H1 (cell line): ENCODE measurements at regions not wholly inside any gene's neighbourhood (a gene's known extent, or its start where the extent isn't known, plus 50 kb on each side); places are given as distances from the start of the nearest gene placed in this dataset.

Experiments used
- CTCF ChIA-PET: fragments of 300-600 bp; sonication (Branson Sonifier 250); formaldehyde crosslinking; loops from one replicate; lab custom pipeline; 2021; ENCODE audit not compliant: partially characterized antibody; lab: Charles Lee
- POLR2A ChIA-PET: fragments of 300-600 bp; sonication (Branson Sonifier 250); formaldehyde crosslinking; loops from one replicate; lab custom pipeline; 2021; ENCODE audit warnings: inconsistent platforms; ENCODE audit not compliant: partially characterized antibody; lab: Charles Lee
- DNase-seq, 2 experiments: peaks; one replicate each; pipeline versions ENCODE4 v3.0.0 to v3.0.0-alpha.2; 2010 to 2022; ENCODE audit warnings: low spot score in 2 of 2, low read depth in 1 of 2, mixed read lengths in 1 of 2
- FAIRE-seq: peaks from 2 replicates; lab custom pipeline; 2011; peaks lifted over from hg19 to GRCh38; lab: Jason Lieb, UNC
- H2AFZ ChIP-seq: 2 replicates; pipeline ENCODE4 v1.8.1; 2012; ENCODE audit warnings: low read length, inconsistent platforms
- H2AK5ac ChIP-seq: 2 replicates; pipeline ENCODE4 v1.6.1; 2013; ENCODE audit warnings: low read depth, low read length
- H2BK120ac ChIP-seq: replicated peaks from 2 replicates; pipeline ENCODE3; 2013; ENCODE audit warnings: low read depth, low read length, inconsistent platforms
- H2BK12ac ChIP-seq: 2 replicates; pipeline ENCODE4 v1.6.1; 2013; ENCODE audit warnings: low read depth, low read length
- H2BK15ac ChIP-seq: 2 replicates; pipeline ENCODE4 v1.6.1; 2013; ENCODE audit warnings: low read length
- H2BK20ac ChIP-seq: 2 replicates; pipeline ENCODE4 v1.6.1; 2013; ENCODE audit warnings: low read length
- H2BK5ac ChIP-seq: 2 replicates; pipeline ENCODE4 v1.6.1; 2013; ENCODE audit warnings: low read depth, low read length
- H3K14ac ChIP-seq: 2 replicates; pipeline ENCODE4 v1.6.1; 2013; ENCODE audit warnings: inconsistent platforms; ENCODE audit not compliant: insufficient read length
- H3K18ac ChIP-seq: 2 replicates; pipeline ENCODE4 v1.6.1; 2013; ENCODE audit warnings: low read length; ENCODE audit errors: extremely low read depth
- H3K23ac ChIP-seq: 2 replicates; pipeline ENCODE4 v1.6.1; 2013; ENCODE audit warnings: inconsistent platforms; ENCODE audit not compliant: insufficient read length
- H3K23me2 ChIP-seq: 2 replicates; pipeline ENCODE4 v1.6.1; 2013; ENCODE audit warnings: low read depth, low read length
- H3K27ac ChIP-seq: 2 replicates; pipeline ENCODE4 v1.6.1; 2011; ENCODE audit warnings: low read depth, low read length, inconsistent platforms
- H3K27me3 ChIP-seq, 4 experiments: replicated peaks in 1 of 4; 1 replicate in 1 of 4; 2 replicates in 3 of 4; pipeline versions ENCODE4 v1.6.1 to v1.8.1; 2011 to 2013; ENCODE audit warnings: low read length in 3 of 4, mild to moderate bottlenecking in 3 of 4, inconsistent platforms in 2 of 4, mixed read lengths in 2 of 4, moderate library complexity in 1 of 4; ENCODE audit not compliant: control insufficient read depth in 3 of 4, insufficient read depth in 3 of 4; ENCODE audit errors: extremely low read depth in 1 of 4
- H3K36me3 ChIP-seq, 4 experiments: 2 replicates each; pipeline versions ENCODE4 v1.6.1 to v1.8.1; 2011 to 2013; ENCODE audit warnings: mild to moderate bottlenecking in 4 of 4, low read length in 3 of 4, moderate library complexity in 2 of 4, control low read depth in 1 of 4, inconsistent platforms in 1 of 4; ENCODE audit not compliant: insufficient read depth in 4 of 4, control insufficient read depth in 2 of 4
- H3K4ac ChIP-seq: replicated peaks from 2 replicates; pipeline ENCODE3; 2013; ENCODE audit warnings: low read length, low read depth, mixed read lengths, inconsistent platforms; ENCODE audit not compliant: insufficient read length
- H3K4me1 ChIP-seq, 4 experiments: replicated peaks in 1 of 4; 1 replicate in 1 of 4; 2 replicates in 3 of 4; pipeline versions ENCODE4 v1.6.1 to v1.8.1; 2011 to 2013; ENCODE audit warnings: low read length in 3 of 4, inconsistent platforms in 2 of 4, mixed read lengths in 1 of 4; ENCODE audit not compliant: insufficient read depth in 4 of 4, control insufficient read depth in 3 of 4
- H3K4me2 ChIP-seq, 2 experiments: 2 replicates each; pipeline versions ENCODE4 v1.6.1 to v1.8.1; 2011 to 2013; ENCODE audit warnings: low read depth in 2 of 2, low read length in 2 of 2, control low read depth in 1 of 2, inconsistent platforms in 1 of 2, mild to moderate bottlenecking in 1 of 2; ENCODE audit not compliant: insufficient read depth in 1 of 2
- H3K4me3 ChIP-seq, 4 experiments: fragments of 200-600, 300-600 bp in 1 of 4; sonication (generic), shearing (Covaris generic), sonication (Bioruptor Twin) in 1 of 4; 2 replicates each; pipeline versions ENCODE4 v1.5.1 to v1.8.1; 2011 to 2016; ENCODE audit warnings: low read length in 4 of 4, low read depth in 3 of 4, control low read depth in 2 of 4, inconsistent platforms in 2 of 4, mild to moderate bottlenecking in 2 of 4, mixed read lengths in 1 of 4, moderate library complexity in 1 of 4; ENCODE audit not compliant: insufficient read depth in 2 of 4; ENCODE audit errors: extremely low read depth in 1 of 4
- H3K56ac ChIP-seq: replicated peaks from 2 replicates; pipeline ENCODE3; 2013; ENCODE audit warnings: low read depth, mild to moderate bottlenecking, mixed read lengths, low read length, inconsistent platforms; ENCODE audit not compliant: insufficient read length
- H3K79me1 ChIP-seq: 2 replicates; pipeline ENCODE4 v1.6.1; 2013; ENCODE audit warnings: low read depth, low read length, control low read depth
- H3K79me2 ChIP-seq, 2 experiments: 2 replicates each; pipeline versions ENCODE4 v1.6.1 to v1.8.1; 2012 to 2013; ENCODE audit warnings: low read length in 2 of 2, mild to moderate bottlenecking in 2 of 2, inconsistent platforms in 1 of 2; ENCODE audit not compliant: insufficient read depth in 2 of 2, control insufficient read depth in 1 of 2
- H3K9ac ChIP-seq, 4 experiments: replicated peaks in 1 of 4; 1 replicate in 1 of 4; 2 replicates in 3 of 4; pipeline versions ENCODE4 v1.6.1 to v1.8.1; 2011 to 2013; ENCODE audit warnings: low read depth in 3 of 4, low read length in 3 of 4, control low read depth in 2 of 4, mild to moderate bottlenecking in 2 of 4, moderate library complexity in 2 of 4, inconsistent platforms in 1 of 4; ENCODE audit errors: extremely low read depth in 1 of 4
- H3K9me3 ChIP-seq, 2 experiments: 2 replicates each; pipeline versions ENCODE4 v1.6.1 to v1.8.1; 2012 to 2013; ENCODE audit warnings: mild to moderate bottlenecking in 2 of 2, moderate library complexity in 2 of 2, control low read depth in 1 of 2, inconsistent platforms in 1 of 2, low read depth in 1 of 2, low read length in 1 of 2, mixed read lengths in 1 of 2; ENCODE audit not compliant: insufficient read depth in 2 of 2
- H4K20me1 ChIP-seq, 2 experiments: replicated peaks in 1 of 2; 2 replicates each; pipeline versions ENCODE3 to v1.8.1; 2011 to 2013; ENCODE audit warnings: inconsistent platforms in 2 of 2, low read length in 2 of 2, mild to moderate bottlenecking in 1 of 2; ENCODE audit not compliant: insufficient read depth in 2 of 2, control insufficient read depth in 1 of 2
- H4K5ac ChIP-seq: 2 replicates; pipeline ENCODE4 v1.6.1; 2013; ENCODE audit warnings: low read length, low read depth, mixed read lengths, inconsistent platforms; ENCODE audit not compliant: insufficient read length
- H4K8ac ChIP-seq: 2 replicates; pipeline ENCODE4 v1.8.0; 2013; ENCODE audit warnings: mild to moderate bottlenecking, moderate library complexity, low read length, inconsistent platforms; ENCODE audit not compliant: insufficient read depth; ENCODE audit errors: extremely low read depth
- H4K91ac ChIP-seq: replicated peaks from 2 replicates; pipeline ENCODE3; 2013; ENCODE audit warnings: low read length, mixed read lengths, inconsistent platforms; ENCODE audit not compliant: insufficient read length
- BRCA1 ChIP-seq: IDR thresholded peaks from 2 replicates; pipeline ENCODE4 v1.6.1; 2012; ENCODE audit warnings: low read depth, low read length, improper control_type of control experiment
- GTF2F1 ChIP-seq: IDR thresholded peaks from 2 replicates; pipeline ENCODE4 v1.6.1; 2012; ENCODE audit warnings: low read depth, low read length, improper control_type of control experiment, borderline replicate concordance
- KDM5A ChIP-seq: fragments of 200-600 bp; IDR thresholded peaks from 2 replicates; pipeline ENCODE4 v1.7.1; 2012; ENCODE audit warnings: mild to moderate bottlenecking, low read length, inconsistent platforms, mixed read lengths
- TEAD4 ChIP-seq: IDR thresholded peaks from 2 replicates; pipeline ENCODE4 v1.6.1; 2012; ENCODE audit warnings: low read depth, low read length, inconsistent platforms, mixed read lengths
- WGBS, 2 experiments: shearing (Covaris generic) in 1 of 2; methylation state at CpG; one replicate each; pipeline versions ENCODE4 v1.1.6 to v1.1.7; 2013 to 2015; ENCODE audit warnings: low lambda C conversion rate in 2 of 2, mixed read lengths in 2 of 2, inconsistent platforms in 1 of 2, low coverage in 1 of 2, missing lambda C conversion rate in 1 of 2; ENCODE audit not compliant: insufficient replicate concordance in 2 of 2, insufficient coverage in 1 of 2, insufficient read length in 1 of 2; ENCODE audit errors: extremely low coverage in 1 of 2, missing lambda C conversion rate in 1 of 2; 5-methylcytosine and 5-hydroxymethylcytosine counted together
- TF ChIP-seq, protein P1 (sequence below), 3 experiments: IDR thresholded peaks; 1 replicate in 2 of 3; 2 replicates in 1 of 3; pipeline versions ENCODE4 v1.5.1 to v1.6.1; 2011; ENCODE audit warnings: low read length in 3 of 3, mild to moderate bottlenecking in 3 of 3, inconsistent platforms in 2 of 3, low read depth in 1 of 3, moderate library complexity in 1 of 3; ENCODE audit not compliant: insufficient read depth in 1 of 3; ENCODE audit errors: control extremely low read depth in 1 of 3

DNA sequence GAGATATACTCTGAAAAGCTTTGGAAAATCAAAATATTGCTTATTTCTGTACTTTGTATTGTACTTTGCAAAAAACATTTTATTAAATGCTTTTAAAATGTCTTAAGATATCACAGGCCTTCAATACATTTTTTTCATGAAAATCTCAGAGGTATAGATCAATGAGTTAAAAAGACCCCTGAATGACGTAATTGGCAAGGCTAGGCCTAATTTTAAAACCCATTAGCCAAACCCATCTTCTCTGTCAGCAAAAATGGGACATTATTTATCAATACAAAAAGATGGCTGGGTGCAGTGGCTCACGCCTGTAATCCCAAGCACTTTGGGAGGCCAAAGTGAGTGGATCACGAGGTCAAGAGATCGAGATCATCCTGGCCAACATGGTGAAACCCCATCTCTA, 84.8 kb upstream of the PAK5 start:
- H3K18ac ChIP-seq, result no peak overlapping the region
- no peak overlapping the region for H2BK20ac ChIP-seq
- ChIA-PET POLR2A (no interaction called here), CTCF (interaction anchor here (1.2 to 6.1 kb wide), 3 partner anchors 11 to 154 kb away, joined by 3 to 40 read pairs (median 13); no protein-coding TSS in a partner anchor)
- FAIRE-seq (no peak), DNase-seq (no peak)
- no peak overlapping the region for H3K14ac ChIP-seq
- no peak overlapping the region for H3K23ac ChIP-seq
- H2BK5ac ChIP-seq, result no peak overlapping the region
- H2AFZ ChIP-seq, result no peak overlapping the region
- H3K79me1 ChIP-seq, result no peaks in the 10 kb centered on the region
- no peak overlapping the region for H3K9ac ChIP-seq
- no peaks in the 10 kb centered on the region for H3K79me2 ChIP-seq
- no peak overlapping the region for H4K8ac ChIP-seq
- no peak overlapping the region for H4K91ac ChIP-seq
- no peak overlapping the region for H3K4me3 ChIP-seq
- H3K4me1 ChIP-seq, result no peaks in the 10 kb centered on the region
- no peaks in the 10 kb centered on the region for H3K27me3 ChIP-seq
- 95% methylated on average over 4 of the region's 4 CpGs; no CpG with 5 or more reads in 1 of the 2 experiments for WGBS, 2 experiments
- H4K20me1 ChIP-seq, result no peaks in the 10 kb centered on the region
- TF ChIP-seq, protein P1, sequence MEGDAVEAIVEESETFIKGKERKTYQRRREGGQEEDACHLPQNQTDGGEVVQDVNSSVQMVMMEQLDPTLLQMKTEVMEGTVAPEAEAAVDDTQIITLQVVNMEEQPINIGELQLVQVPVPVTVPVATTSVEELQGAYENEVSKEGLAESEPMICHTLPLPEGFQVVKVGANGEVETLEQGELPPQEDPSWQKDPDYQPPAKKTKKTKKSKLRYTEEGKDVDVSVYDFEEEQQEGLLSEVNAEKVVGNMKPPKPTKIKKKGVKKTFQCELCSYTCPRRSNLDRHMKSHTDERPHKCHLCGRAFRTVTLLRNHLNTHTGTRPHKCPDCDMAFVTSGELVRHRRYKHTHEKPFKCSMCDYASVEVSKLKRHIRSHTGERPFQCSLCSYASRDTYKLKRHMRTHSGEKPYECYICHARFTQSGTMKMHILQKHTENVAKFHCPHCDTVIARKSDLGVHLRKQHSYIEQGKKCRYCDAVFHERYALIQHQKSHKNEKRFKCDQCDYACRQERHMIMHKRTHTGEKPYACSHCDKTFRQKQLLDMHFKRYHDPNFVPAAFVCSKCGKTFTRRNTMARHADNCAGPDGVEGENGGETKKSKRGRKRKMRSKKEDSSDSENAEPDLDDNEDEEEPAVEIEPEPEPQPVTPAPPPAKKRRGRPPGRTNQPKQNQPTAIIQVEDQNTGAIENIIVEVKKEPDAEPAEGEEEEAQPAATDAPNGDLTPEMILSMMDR (IDR thresholded peaks at IDR 0.05; ENCODE audit: control extremely low read depth in 1 of 3, insufficient read depth in 1 of 3, low read depth in 1 of 3, low read length in 3 of 3), result no peak
- TF ChIP-seq KDM5A (no peak), TEAD4 (no peak), GTF2F1 (no peak), BRCA1 (no peak)
- no peak overlapping the region for H4K5ac ChIP-seq
- H3K36me3 ChIP-seq, result no peaks in the 10 kb centered on the region
- no peak overlapping the region for H3K27ac ChIP-seq
- no peak overlapping the region for H2AK5ac ChIP-seq
- no peak overlapping the region for H3K4ac ChIP-seq
- no peak overlapping the region for H2BK15ac ChIP-seq
- H3K9me3 ChIP-seq, result no peaks in the 10 kb centered on the region
- no peak overlapping the region for H2BK12ac ChIP-seq
- H3K56ac ChIP-seq, result no peak overlapping the region
- no peak overlapping the region for H2BK120ac ChIP-seq
- H3K23me2 ChIP-seq, result no peaks in the 10 kb centered on the region
- H3K4me2 ChIP-seq, result no peak overlapping the region
